Erythroblast (primary cell): ENCODE measurements at regions not wholly inside any gene's neighbourhood (a gene's known extent, or its start where the extent isn't known, plus 50 kb on each side); places are given as distances from the start of the nearest gene placed in this dataset.
"Not testable (repeated sequence)": the region's sequence is repeated elsewhere in the genome, so short reads cannot be mapped to it uniquely, and the experiment has no call there.

Experiments
- GATA1 ChIP-seq: IDR thresholded peaks from 2 replicates; pipeline ENCODE4 v1.6.1; 2011; ENCODE audit warnings: low read depth, mild to moderate bottlenecking, control low read depth, low read length, moderate library complexity
- POLR2A ChIP-seq: IDR thresholded peaks from 2 replicates; pipeline ENCODE4 v1.6.1; 2011; ENCODE audit warnings: mild to moderate bottlenecking, low read length

DNA sequence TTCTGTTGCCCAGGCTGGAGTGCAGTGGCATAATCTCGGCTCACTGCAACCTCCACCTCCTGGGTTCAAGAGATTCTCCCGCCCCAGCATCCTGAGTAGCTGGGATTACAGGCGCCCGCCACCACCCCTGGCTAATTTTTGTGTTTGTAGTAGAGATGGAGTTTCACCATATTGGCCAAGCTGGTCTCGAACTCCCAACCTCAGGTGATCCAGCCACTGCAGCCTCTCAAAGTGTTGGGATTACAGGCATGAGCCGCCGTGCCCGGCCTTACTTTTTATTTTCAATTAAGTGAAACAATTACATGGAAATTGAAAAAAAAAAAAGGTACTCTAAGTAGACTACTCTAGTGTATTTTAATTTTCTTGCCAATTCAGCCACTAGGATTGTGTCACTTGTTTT lies 145.2 kb downstream of the SNRPN start:
- TF ChIP-seq POLR2A, GATA1: not testable (repeated sequence)
